ENCODE measurements at regions not wholly inside any gene's neighbourhood (a gene's known extent, or its start where the extent isn't known, plus 50 kb on each side); places are given as distances from the start of the nearest gene placed in this dataset.

- TF ChIP-seq SNAI2 (CRISPR knock-in tag; IDR thresholded peaks at IDR 0.05): no peak
- no peak for TF ChIP-seq PATZ1 (CRISPR knock-in tag; IDR thresholded peaks at IDR 0.05; ENCODE audit: borderline replicate concordance)
Measured at GRCh38 chr4:148999924-149000323, 557.7 kb upstream of the NR3C2 start.
